HEK293 (cell line): ENCODE measurements at regions not wholly inside any gene's neighbourhood (a gene's known extent, or its start where the extent isn't known, plus 50 kb on each side); places are given as distances from the start of the nearest gene placed in this dataset.

Experiments
- REST ChIP-seq: fragments of 450-650 bp; formaldehyde crosslinking; IDR thresholded peaks from 2 replicates; pipeline ENCODE4 v1.5.1; 2016; ENCODE audit warnings: missing biosample characterization, missing genetic modification characterization
- SP2 ChIP-seq: fragments of 450-650 bp; formaldehyde crosslinking; IDR thresholded peaks from 2 replicates; pipeline ENCODE4 v1.5.1; 2016; ENCODE audit warnings: missing biosample characterization, missing genetic modification characterization
- ZBTB1 ChIP-seq: fragments of 450-650 bp; formaldehyde crosslinking; IDR thresholded peaks from 2 replicates; pipeline ENCODE4 v1.5.1; 2016; ENCODE audit warnings: missing biosample characterization, missing genetic modification characterization
- ZNF76 ChIP-seq: fragments of 450-650 bp; formaldehyde crosslinking; IDR thresholded peaks from 2 replicates; pipeline ENCODE4; 2016; ENCODE audit warnings: low read depth, missing biosample characterization, missing genetic modification characterization, borderline replicate concordance

GRCh38 chr15:94052711-94053110 lies 178.7 kb upstream of the MCTP2 start:
- TF ChIP-seq ZBTB1 (tag by site-specific recombination) (no peak), ZNF76 (tag by site-specific recombination) (no peak), SP2 (tag by site-specific recombination) (no peak), REST (tag by site-specific recombination) (no peak)
